AML-193 (cell line): ENCODE measurements at regions not wholly inside any gene's neighbourhood (a gene's known extent, or its start where the extent isn't known, plus 50 kb on each side); places are given as distances from the start of the nearest gene placed in this dataset.
"Not testable (repeated sequence)": the region's sequence is repeated elsewhere in the genome, so short reads cannot be mapped to it uniquely, and the experiment has no call there.

Experiments
- DNase-seq, 2 experiments: peaks; one replicate each; lab custom pipeline; 2025; lab: John Stamatoyannopoulos, UW

GRCh38 chr2:131738996-131739434 is 211.3 kb downstream of the CCDC74A start:
- DNase-seq, result not testable (repeated sequence)

GRCh38 chr2:131753640-131754561 is 226.2 kb downstream of the CCDC74A start:
- no peak for DNase-seq

GRCh38 chr2:131754929-131755720 is 227.4 kb downstream of the CCDC74A start:
- DNase-seq, result no peak

GRCh38 chr2:131756141-131756907 is 228.6 kb downstream of the CCDC74A start:
- DNase-seq, result no peak

- not testable (repeated sequence) for DNase-seq
Observed at GRCh38 chr2:131758941-131759340, 231.3 kb downstream of the CCDC74A start.

GRCh38 chr2:131774955-131775555 is 247.4 kb downstream of the CCDC74A start:
- not testable (repeated sequence) for DNase-seq

GRCh38 chr2:131775903-131776506 is 248.3 kb downstream of the CCDC74A start:
- not testable (repeated sequence) for DNase-seq

- not testable (repeated sequence) for DNase-seq
Observed at GRCh38 chr2:131780446-131780845, 252.8 kb downstream of the CCDC74A start.

GRCh38 chr2:131801210-131801744 is 273.6 kb downstream of the CCDC74A start:
- DNase-seq, result no peak

GRCh38 chr2:131801745-131802350 is 274.2 kb downstream of the CCDC74A start:
- not testable (repeated sequence) for DNase-seq

GRCh38 chr2:131802351-131802836 is 274.7 kb downstream of the CCDC74A start:
- not testable (repeated sequence) for DNase-seq

GRCh38 chr2:131803237-131803636 is 275.5 kb downstream of the CCDC74A start:
- DNase-seq, result not testable (repeated sequence)

- not testable (repeated sequence) for DNase-seq
Observed at GRCh38 chr2:131812605-131813004, 284.9 kb downstream of the CCDC74A start.

GRCh38 chr2:131813378-131813777 is 285.7 kb downstream of the CCDC74A start:
- DNase-seq, result not testable (repeated sequence)

GRCh38 chr2:131818267-131818973 is 290.7 kb downstream of the CCDC74A start:
- not testable (repeated sequence) for DNase-seq

- DNase-seq, result not testable (repeated sequence)
Observed at GRCh38 chr2:131822237-131822721, 294.6 kb downstream of the CCDC74A start.

GRCh38 chr2:131823058-131823457 is 295.4 kb downstream of the CCDC74A start:
- not testable (repeated sequence) for DNase-seq

- DNase-seq, result not testable (repeated sequence)
Observed at GRCh38 chr2:131824986-131825385, 297.3 kb downstream of the CCDC74A start.

GRCh38 chr2:131827481-131828163 is 299.9 kb downstream of the CCDC74A start:
- no peak for DNase-seq
